ENCODE measurements at regions not wholly inside any gene's neighbourhood (a gene's known extent, or its start where the extent isn't known, plus 50 kb on each side); places are given as distances from the start of the nearest gene placed in this dataset.

GRCh38 chr6:66986940-66987339 lies 1279.9 kb upstream of the EYS start:
- TF ChIP-seq EZH2 (IDR thresholded peaks at IDR 0.05; ENCODE audit: borderline replicate concordance, low read depth, low read length) (no peak), CTCF (IDR thresholded peaks at IDR 0.05 in 2 of 3, conservative IDR thresholded peaks at IDR 0.05 in 1 of 3; ENCODE audit: insufficient read depth in 2 of 3, low read depth in 1 of 3, low read length in 3 of 3) (no peak), FOS (IDR thresholded peaks at IDR 0.05; ENCODE audit: extremely low read depth, insufficient read length) (no peak), TRIM25 (IDR thresholded peaks at IDR 0.05; ENCODE audit: borderline replicate concordance) (no peak)

Measured in K562 (cell line).